ENCODE measurements at regions not wholly inside any gene's neighbourhood (a gene's known extent, or its start where the extent isn't known, plus 50 kb on each side); places are given as distances from the start of the nearest gene placed in this dataset.

DNA sequence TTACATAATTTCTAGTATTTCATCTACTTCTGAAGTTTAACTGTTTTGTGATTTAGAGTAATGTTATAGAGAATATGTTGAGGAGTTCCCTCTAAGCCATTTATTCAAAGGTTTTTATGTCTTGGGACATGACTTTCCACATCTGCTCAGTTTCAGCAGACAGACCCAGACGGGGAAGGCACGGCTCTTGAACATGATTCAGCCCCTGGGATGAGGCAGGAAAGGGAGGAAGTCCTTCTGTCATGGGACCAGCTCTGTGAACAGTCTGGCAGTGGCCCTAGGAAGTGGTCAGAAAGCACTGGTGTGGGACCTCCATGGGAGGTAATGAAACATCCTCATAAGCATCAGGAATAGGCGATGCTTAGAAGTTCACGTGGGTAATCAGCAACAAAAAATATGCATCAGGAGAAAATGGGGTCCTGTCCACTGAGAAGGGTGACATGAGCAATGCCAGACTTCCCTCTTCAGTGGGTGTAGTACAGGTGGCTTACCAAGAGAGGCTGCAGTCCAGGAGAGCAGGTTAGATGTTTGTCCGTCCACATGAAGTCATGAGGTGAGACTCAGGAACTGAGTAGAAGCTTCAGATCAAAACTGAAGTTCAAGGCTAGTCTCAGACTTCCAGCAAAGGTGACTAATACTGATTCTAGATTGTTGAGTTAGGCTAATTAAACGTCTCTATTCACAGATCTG lies 248.5 kb downstream of the IPO8 start:
- H3K9me3 ChIP-seq (ENCODE audit: control insufficient read depth in 4 of 4, low read length in 3 of 4), result peaks cover 0 to 5% (median 3%) of the 10 kb centered on the region in 4 donors
- no peaks in the 10 kb centered on the region for H3K36me3 ChIP-seq (ENCODE audit: control insufficient read depth in 4 of 4, insufficient read depth in 3 of 4, low read depth in 1 of 4, low read length in 3 of 4)
- TF ChIP-seq SP1 (IDR thresholded peaks at IDR 0.05) (no peak), HNF4G (IDR thresholded peaks at IDR 0.05) (no peak), JUND (IDR thresholded peaks at IDR 0.05) (no peak), RXRA (IDR thresholded peaks at IDR 0.05) (no peak), EGR1 (IDR thresholded peaks at IDR 0.05; ENCODE audit: low read depth in 2 of 2) (no peak), FOXA1 (IDR thresholded peaks at IDR 0.05) (no peak), FOXA2 (IDR thresholded peaks at IDR 0.05) (no peak)
- TF ChIP-seq, protein P1, sequence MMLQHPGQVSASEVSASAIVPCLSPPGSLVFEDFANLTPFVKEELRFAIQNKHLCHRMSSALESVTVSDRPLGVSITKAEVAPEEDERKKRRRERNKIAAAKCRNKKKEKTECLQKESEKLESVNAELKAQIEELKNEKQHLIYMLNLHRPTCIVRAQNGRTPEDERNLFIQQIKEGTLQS (IDR thresholded peaks at IDR 0.05), result no peak
- TF ChIP-seq, protein P2, sequence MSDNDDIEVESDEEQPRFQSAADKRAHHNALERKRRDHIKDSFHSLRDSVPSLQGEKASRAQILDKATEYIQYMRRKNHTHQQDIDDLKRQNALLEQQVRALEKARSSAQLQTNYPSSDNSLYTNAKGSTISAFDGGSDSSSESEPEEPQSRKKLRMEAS (IDR thresholded peaks at IDR 0.05), result no peak
- DNase-seq (ENCODE audit: low spot score), result no peak
- no peaks in the 10 kb centered on the region for H3K4me1 ChIP-seq (ENCODE audit: control insufficient read depth in 4 of 4, insufficient read depth in 4 of 4, low read length in 3 of 4)
- H3K4me3 ChIP-seq (ENCODE audit: low read depth in 1 of 3, low read length in 3 of 3), result no peak overlapping the region
- no peak overlapping the region for H3K27ac ChIP-seq (ENCODE audit: low read depth in 1 of 2, low read length in 2 of 2)
- WGBS, result 79% methylated on average over 6 of the region's 6 CpGs
- H3K27me3 ChIP-seq (ENCODE audit: control insufficient read depth in 4 of 4, insufficient read depth in 4 of 4, low read length in 3 of 4), result no peaks in the 10 kb centered on the region
- H3K9ac ChIP-seq (ENCODE audit: low read depth in 1 of 2, low read length in 2 of 2), result no peak overlapping the region

DNA sequence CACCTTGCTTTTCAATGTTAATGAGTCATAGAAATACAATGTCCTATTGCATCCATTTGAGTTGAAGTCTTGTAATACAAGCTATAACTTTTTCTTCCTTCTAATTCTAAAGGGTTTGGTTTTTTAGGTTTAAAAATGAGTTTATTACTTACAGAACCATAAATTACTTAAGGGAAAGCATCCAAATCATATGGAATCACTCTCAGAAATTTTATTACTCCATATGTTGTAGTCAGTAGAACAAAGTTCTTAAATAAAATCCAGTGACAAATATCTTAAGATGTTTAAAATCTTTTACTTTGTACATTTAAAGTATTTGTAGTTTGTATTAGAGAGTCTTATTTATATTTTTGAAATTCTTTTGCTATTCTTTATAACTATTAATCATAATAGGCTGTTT lies 253.2 kb downstream of the IPO8 start:
- H3K27me3 ChIP-seq (ENCODE audit: control insufficient read depth in 4 of 4, insufficient read depth in 4 of 4, low read length in 3 of 4), result no peaks in the 10 kb centered on the region

More for the DNA sequence above, 253.2 kb downstream of the IPO8 start:
- Histone ChIP-seq H3K9me3 (ENCODE audit: control insufficient read depth in 4 of 4, low read length in 3 of 4) (no peaks in the 10 kb centered on the region), H3K36me3 (ENCODE audit: control insufficient read depth in 4 of 4, insufficient read depth in 3 of 4, low read depth in 1 of 4, low read length in 3 of 4) (no peaks in the 10 kb centered on the region), H3K27ac (ENCODE audit: low read depth in 1 of 2, low read length in 2 of 2) (no peak overlapping the region), H3K4me3 (ENCODE audit: low read depth in 1 of 3, low read length in 3 of 3) (no peak overlapping the region), H3K4me1 (ENCODE audit: control insufficient read depth in 4 of 4, insufficient read depth in 4 of 4, low read length in 3 of 4) (peaks cover 2 to 12% (median 8%) of the 10 kb centered on the region in 4 donors), H3K9ac (ENCODE audit: low read depth in 1 of 2, low read length in 2 of 2) (no peak overlapping the region)
- TF ChIP-seq, protein P3, sequence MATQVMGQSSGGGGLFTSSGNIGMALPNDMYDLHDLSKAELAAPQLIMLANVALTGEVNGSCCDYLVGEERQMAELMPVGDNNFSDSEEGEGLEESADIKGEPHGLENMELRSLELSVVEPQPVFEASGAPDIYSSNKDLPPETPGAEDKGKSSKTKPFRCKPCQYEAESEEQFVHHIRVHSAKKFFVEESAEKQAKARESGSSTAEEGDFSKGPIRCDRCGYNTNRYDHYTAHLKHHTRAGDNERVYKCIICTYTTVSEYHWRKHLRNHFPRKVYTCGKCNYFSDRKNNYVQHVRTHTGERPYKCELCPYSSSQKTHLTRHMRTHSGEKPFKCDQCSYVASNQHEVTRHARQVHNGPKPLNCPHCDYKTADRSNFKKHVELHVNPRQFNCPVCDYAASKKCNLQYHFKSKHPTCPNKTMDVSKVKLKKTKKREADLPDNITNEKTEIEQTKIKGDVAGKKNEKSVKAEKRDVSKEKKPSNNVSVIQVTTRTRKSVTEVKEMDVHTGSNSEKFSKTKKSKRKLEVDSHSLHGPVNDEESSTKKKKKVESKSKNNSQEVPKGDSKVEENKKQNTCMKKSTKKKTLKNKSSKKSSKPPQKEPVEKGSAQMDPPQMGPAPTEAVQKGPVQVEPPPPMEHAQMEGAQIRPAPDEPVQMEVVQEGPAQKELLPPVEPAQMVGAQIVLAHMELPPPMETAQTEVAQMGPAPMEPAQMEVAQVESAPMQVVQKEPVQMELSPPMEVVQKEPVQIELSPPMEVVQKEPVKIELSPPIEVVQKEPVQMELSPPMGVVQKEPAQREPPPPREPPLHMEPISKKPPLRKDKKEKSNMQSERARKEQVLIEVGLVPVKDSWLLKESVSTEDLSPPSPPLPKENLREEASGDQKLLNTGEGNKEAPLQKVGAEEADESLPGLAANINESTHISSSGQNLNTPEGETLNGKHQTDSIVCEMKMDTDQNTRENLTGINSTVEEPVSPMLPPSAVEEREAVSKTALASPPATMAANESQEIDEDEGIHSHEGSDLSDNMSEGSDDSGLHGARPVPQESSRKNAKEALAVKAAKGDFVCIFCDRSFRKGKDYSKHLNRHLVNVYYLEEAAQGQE (IDR thresholded peaks at IDR 0.05), result no peak
- TF ChIP-seq TAF1 (conservative IDR thresholded peaks at IDR 0.05) (no peak), NR2F2 (IDR thresholded peaks at IDR 0.05) (no peak), RXRA (IDR thresholded peaks at IDR 0.05) (no peak), EGR1 (IDR thresholded peaks at IDR 0.05; ENCODE audit: low read depth in 2 of 2) (no peak)
- TF ChIP-seq, protein P4, sequence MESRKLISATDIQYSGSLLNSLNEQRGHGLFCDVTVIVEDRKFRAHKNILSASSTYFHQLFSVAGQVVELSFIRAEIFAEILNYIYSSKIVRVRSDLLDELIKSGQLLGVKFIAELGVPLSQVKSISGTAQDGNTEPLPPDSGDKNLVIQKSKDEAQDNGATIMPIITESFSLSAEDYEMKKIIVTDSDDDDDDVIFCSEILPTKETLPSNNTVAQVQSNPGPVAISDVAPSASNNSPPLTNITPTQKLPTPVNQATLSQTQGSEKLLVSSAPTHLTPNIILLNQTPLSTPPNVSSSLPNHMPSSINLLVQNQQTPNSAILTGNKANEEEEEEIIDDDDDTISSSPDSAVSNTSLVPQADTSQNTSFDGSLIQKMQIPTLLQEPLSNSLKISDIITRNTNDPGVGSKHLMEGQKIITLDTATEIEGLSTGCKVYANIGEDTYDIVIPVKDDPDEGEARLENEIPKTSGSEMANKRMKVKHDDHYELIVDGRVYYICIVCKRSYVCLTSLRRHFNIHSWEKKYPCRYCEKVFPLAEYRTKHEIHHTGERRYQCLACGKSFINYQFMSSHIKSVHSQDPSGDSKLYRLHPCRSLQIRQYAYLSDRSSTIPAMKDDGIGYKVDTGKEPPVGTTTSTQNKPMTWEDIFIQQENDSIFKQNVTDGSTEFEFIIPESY (IDR thresholded peaks at IDR 0.05), result no peak
- no peak for DNase-seq (ENCODE audit: low spot score)
